B cell (primary cell): ENCODE measurements at regions not wholly inside any gene's neighbourhood (a gene's known extent, or its start where the extent isn't known, plus 50 kb on each side); places are given as distances from the start of the nearest gene placed in this dataset.

Experiments
- ATAC-seq: fragments of 200-7000 bp; cut with Tn5 transposase; one replicate; pipeline ENCODE4 v1.10.0; 2021; ENCODE audit warnings: low read depth, mild to moderate bottlenecking, moderate number of reproducible peaks, moderate library complexity
- CTCF ChIA-PET: fragments of 350-600 bp; sonication (Branson Sonifier 250); formaldehyde crosslinking; loops from one replicate; lab custom pipeline; 2021; ENCODE audit warnings: antibody characterized with exemption, inconsistent platforms; lab: Charles Lee
- POLR2A ChIA-PET: fragments of 350-600 bp; sonication (Branson Sonifier 250); formaldehyde crosslinking; loops from one replicate; lab custom pipeline; 2021; ENCODE audit warnings: antibody characterized with exemption; lab: Charles Lee
- DNase-seq: peaks from one replicate; pipeline ENCODE4 v3.0.0; 2013
- H2AFZ ChIP-seq: 2 replicates; pipeline ENCODE4 v1.6.1; 2012; ENCODE audit warnings: mild to moderate bottlenecking, low read depth, low read length; ENCODE audit not compliant: insufficient read depth, poor library complexity, severe bottlenecking
- H3K27ac ChIP-seq, 2 donors: 1 replicate in 1 of 2; 2 replicates in 1 of 2; pipeline ENCODE4 v1.5.1; 2012 to 2013; ENCODE audit warnings: low read length in 2 of 2, mild to moderate bottlenecking in 2 of 2, moderate library complexity in 1 of 2
- H3K27me3 ChIP-seq, 4 experiments: fragments of 200-600 bp in 1 of 4; sonication (generic) in 1 of 4; replicated peaks in 1 of 4; 1 replicate in 2 of 4; 2 replicates in 2 of 4; pipeline versions ENCODE4 v1.6.1 to v1.7.0; 2013 to 2016; ENCODE audit warnings: low read length in 3 of 4, mild to moderate bottlenecking in 2 of 4, mixed read lengths in 1 of 4, moderate library complexity in 1 of 4; ENCODE audit not compliant: insufficient read depth in 4 of 4, control insufficient read depth in 3 of 4; ENCODE audit errors: control extremely low read depth in 1 of 4
- H3K36me3 ChIP-seq, 2 experiments: replicated peaks in 1 of 2; 1 replicate in 1 of 2; 2 replicates in 1 of 2; pipeline versions ENCODE4 v1.6.1 to v1.7.1; 2013; ENCODE audit warnings: low read length in 1 of 2; ENCODE audit not compliant: insufficient read depth in 2 of 2, control insufficient read depth in 1 of 2; ENCODE audit errors: control extremely low read depth in 1 of 2, extremely low read depth in 1 of 2
- H3K4me1 ChIP-seq, 2 donors: fragments of 200-600 bp in 1 of 2; sonication (generic) in 1 of 2; 1 replicate in 1 of 2; 2 replicates in 1 of 2; pipeline versions ENCODE4 v1.5.1 to v1.6.1; 2013 to 2017; ENCODE audit warnings: low read length in 2 of 2; ENCODE audit not compliant: control insufficient read depth in 2 of 2, insufficient read depth in 2 of 2
- H3K4me2 ChIP-seq: replicated peaks from 2 replicates; pipeline ENCODE3; 2012; ENCODE audit warnings: mild to moderate bottlenecking, low read depth, low read length; ENCODE audit not compliant: poor library complexity, severe bottlenecking
- H3K4me3 ChIP-seq, 5 experiments: fragments of 200-600 bp in 1 of 5; sonication (generic) in 1 of 5; 1 replicate in 3 of 5; 2 replicates in 2 of 5; pipeline versions ENCODE4 v1.5.1 to v1.7.0; 2011 to 2016; ENCODE audit warnings: low read length in 4 of 5, mild to moderate bottlenecking in 4 of 5, low read depth in 2 of 5, control low read depth in 1 of 5, moderate library complexity in 1 of 5; ENCODE audit not compliant: insufficient read depth in 1 of 5; ENCODE audit errors: control extremely low read depth in 1 of 5, extremely low read depth in 1 of 5
- H3K79me2 ChIP-seq: fragments of 200-600 bp; sonication (generic); one replicate; pipeline ENCODE4 v1.6.0; 2016; ENCODE audit warnings: low read length; ENCODE audit not compliant: control insufficient read depth, insufficient read depth
- H3K9ac ChIP-seq: fragments of 200-600 bp; sonication (generic); 2 replicates; pipeline ENCODE4 v1.6.1; 2017; ENCODE audit warnings: mild to moderate bottlenecking, low read length, moderate library complexity
- H3K9me3 ChIP-seq, 3 donors: one replicate each; pipeline versions ENCODE4 v1.6.1 to v1.7.1; 2013; ENCODE audit warnings: low read length in 2 of 3; ENCODE audit not compliant: control insufficient read depth in 2 of 3, insufficient read depth in 1 of 3; ENCODE audit errors: control extremely low read depth in 1 of 3
- H4K20me1 ChIP-seq: 2 replicates; pipeline ENCODE4 v1.6.0; 2012; ENCODE audit warnings: mild to moderate bottlenecking, low read length; ENCODE audit not compliant: insufficient read depth, control insufficient read depth, poor library complexity, severe bottlenecking
- H3K27ac Mint-ChIP-seq: one replicate; pipeline ENCODE4 v1.8.0; 2021; ENCODE audit warnings: mixed read lengths
- H3K27me3 Mint-ChIP-seq: one replicate; pipeline ENCODE4 v1.8.0; 2021; ENCODE audit warnings: mixed read lengths
- H3K4me1 Mint-ChIP-seq: one replicate; pipeline ENCODE4 v1.8.0; 2021; ENCODE audit warnings: mixed read lengths
- H3K4me3 Mint-ChIP-seq: one replicate; pipeline ENCODE4 v1.8.0; 2021; ENCODE audit warnings: mixed read lengths
- H3K9me3 Mint-ChIP-seq: one replicate; pipeline ENCODE4 v1.8.0; 2022; ENCODE audit warnings: mixed read lengths; ENCODE audit not compliant: insufficient read depth
- EZH2 ChIP-seq: IDR thresholded peaks from 2 replicates; pipeline ENCODE4 v1.6.1; 2012; ENCODE audit warnings: borderline replicate concordance, low read depth, mild to moderate bottlenecking, moderate library complexity, low read length; ENCODE audit not compliant: insufficient read depth, poor library complexity, severe bottlenecking
- WGBS: methylation state at CpG from one replicate; pipeline ENCODE4 v1.1.5; 2013; ENCODE audit warnings: missing lambda C conversion rate; ENCODE audit not compliant: insufficient coverage; 5-methylcytosine and 5-hydroxymethylcytosine counted together
- intact Hi-C: fragments of 100-400 bp; cut with micrococcal nuclease; formaldehyde crosslinking; loops from one replicate; pipeline ENCODE4 v1.10.0; 2022
- TF ChIP-seq, protein P1 (sequence below): fragments of 200-600 bp; IDR thresholded peaks from one replicate; pipeline ENCODE4 v1.8.0; 2022; ENCODE audit warnings: antibody characterized with exemption, mild to moderate bottlenecking

DNA sequence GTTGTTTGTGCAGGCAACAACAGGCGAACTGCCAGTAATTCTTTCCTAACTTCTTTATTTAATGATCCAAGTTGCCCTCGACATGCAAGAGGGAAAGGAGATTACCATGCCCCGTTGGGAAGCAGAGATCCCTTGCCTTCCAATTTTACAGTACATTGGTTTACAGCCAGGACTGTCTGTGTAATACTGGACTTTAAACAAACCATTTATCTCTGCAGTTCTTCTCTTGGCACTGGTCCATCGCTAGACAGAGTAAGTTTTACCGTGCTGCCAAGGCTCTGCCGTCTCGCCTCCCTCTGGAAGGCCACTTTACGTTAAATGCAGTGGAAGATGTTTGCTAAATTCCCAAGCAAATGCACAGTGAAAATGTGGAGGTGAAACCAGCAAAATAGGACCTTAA is 660.3 kb upstream of the PRKX start:
- CTCF ChIA-PET = no interaction called here
- H3K4me1 Mint-ChIP-seq = no peaks in the 10 kb centered on the region

DNA sequence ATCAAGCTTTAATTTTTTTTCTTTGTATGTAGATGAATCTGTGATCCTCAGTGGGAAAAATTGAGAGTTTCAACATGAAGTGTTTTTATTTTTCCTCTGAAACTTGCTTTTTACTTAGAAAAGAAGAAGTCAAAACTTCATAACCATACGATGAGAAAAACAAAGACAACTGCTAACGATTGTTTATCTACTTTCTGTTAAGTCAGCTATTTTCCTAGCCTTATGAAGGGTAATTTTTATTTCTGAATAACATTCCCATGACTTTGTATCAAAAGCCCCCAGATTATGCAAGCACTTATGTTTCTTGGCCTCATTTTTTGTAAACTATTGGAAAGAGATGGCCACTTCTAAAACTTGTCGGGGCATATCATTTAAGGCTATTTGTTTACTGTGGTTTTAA is 645.1 kb upstream of the PRKX start:
- Histone ChIP-seq H2AFZ (no peak overlapping the region), H3K4me1 (no peaks in the 10 kb centered on the region), H3K79me2 (no peaks in the 10 kb centered on the region), H3K4me3 (no peak overlapping the region), H3K27ac (no peak overlapping the region), H3K27me3 (no peaks in the 10 kb centered on the region), H3K36me3 (no peaks in the 10 kb centered on the region), H3K9me3 (no peaks in the 10 kb centered on the region), H3K9ac (no peak overlapping the region), H3K4me2 (no peak overlapping the region), H4K20me1 (no peaks in the 10 kb centered on the region)
- ChIA-PET CTCF (no interaction called here), POLR2A (no interaction called here)
- Mint-ChIP-seq H3K4me3 (no peak overlapping the region), H3K27me3 (no peaks in the 10 kb centered on the region), H3K9me3 (peaks cover 2% of the 10 kb centered on the region), H3K27ac (no peak overlapping the region), H3K4me1 (no peaks in the 10 kb centered on the region)
- TF ChIP-seq EZH2 = no peak
- TF ChIP-seq, protein P1, sequence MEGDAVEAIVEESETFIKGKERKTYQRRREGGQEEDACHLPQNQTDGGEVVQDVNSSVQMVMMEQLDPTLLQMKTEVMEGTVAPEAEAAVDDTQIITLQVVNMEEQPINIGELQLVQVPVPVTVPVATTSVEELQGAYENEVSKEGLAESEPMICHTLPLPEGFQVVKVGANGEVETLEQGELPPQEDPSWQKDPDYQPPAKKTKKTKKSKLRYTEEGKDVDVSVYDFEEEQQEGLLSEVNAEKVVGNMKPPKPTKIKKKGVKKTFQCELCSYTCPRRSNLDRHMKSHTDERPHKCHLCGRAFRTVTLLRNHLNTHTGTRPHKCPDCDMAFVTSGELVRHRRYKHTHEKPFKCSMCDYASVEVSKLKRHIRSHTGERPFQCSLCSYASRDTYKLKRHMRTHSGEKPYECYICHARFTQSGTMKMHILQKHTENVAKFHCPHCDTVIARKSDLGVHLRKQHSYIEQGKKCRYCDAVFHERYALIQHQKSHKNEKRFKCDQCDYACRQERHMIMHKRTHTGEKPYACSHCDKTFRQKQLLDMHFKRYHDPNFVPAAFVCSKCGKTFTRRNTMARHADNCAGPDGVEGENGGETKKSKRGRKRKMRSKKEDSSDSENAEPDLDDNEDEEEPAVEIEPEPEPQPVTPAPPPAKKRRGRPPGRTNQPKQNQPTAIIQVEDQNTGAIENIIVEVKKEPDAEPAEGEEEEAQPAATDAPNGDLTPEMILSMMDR = no peak
- DNase-seq (no peak), ATAC-seq (no peak)
- no CpG with 5 or more reads among the region's 3 CpGs for WGBS
- intact Hi-C loops = no loop called here

More for the DNA sequence above, 660.3 kb upstream of the PRKX start:
- 95% methylated on average over 5 of the region's 8 CpGs for WGBS
- Histone ChIP-seq H3K79me2 (no peaks in the 10 kb centered on the region), H3K9ac (no peak overlapping the region), H3K4me2 (no peak overlapping the region), H3K27ac (no peak overlapping the region), H3K4me1 (no peaks in the 10 kb centered on the region), H3K36me3 (no peaks in the 10 kb centered on the region), H3K4me3 (no peak overlapping the region), H2AFZ (no peak overlapping the region), H3K27me3 (no peaks in the 10 kb centered on the region), H4K20me1 (no peaks in the 10 kb centered on the region), H3K9me3 (peaks cover 0 to 3% (median 0%) of the 10 kb centered on the region in 3 donors)
- H3K27me3 Mint-ChIP-seq = no peaks in the 10 kb centered on the region
- TF ChIP-seq EZH2 = no peak
- TF ChIP-seq, protein P1 = no peak
- POLR2A ChIA-PET = no interaction called here
- H3K9me3 Mint-ChIP-seq = peaks cover 2% of the 10 kb centered on the region
- H3K27ac Mint-ChIP-seq = no peak overlapping the region
- intact Hi-C loops = no loop called here
- DNase-seq (no peak), ATAC-seq (no peak)
- no peak overlapping the region for H3K4me3 Mint-ChIP-seq
